Inflammatory macrophage treated with lipopolysaccharide for 1 hour (primary cell): ENCODE measurements at regions not wholly inside any gene's neighbourhood (a gene's known extent, or its start where the extent isn't known, plus 50 kb on each side); places are given as distances from the start of the nearest gene placed in this dataset.
"Not testable (repeated sequence)": the region's sequence is repeated elsewhere in the genome, so short reads cannot be mapped to it uniquely, and the experiment has no call there.

ENCODE experiments used
- DNase-seq, 2 donors: peaks; one replicate each; pipeline ENCODE4 v3.0.0-alpha.2; 2020 to 2022

DNA sequence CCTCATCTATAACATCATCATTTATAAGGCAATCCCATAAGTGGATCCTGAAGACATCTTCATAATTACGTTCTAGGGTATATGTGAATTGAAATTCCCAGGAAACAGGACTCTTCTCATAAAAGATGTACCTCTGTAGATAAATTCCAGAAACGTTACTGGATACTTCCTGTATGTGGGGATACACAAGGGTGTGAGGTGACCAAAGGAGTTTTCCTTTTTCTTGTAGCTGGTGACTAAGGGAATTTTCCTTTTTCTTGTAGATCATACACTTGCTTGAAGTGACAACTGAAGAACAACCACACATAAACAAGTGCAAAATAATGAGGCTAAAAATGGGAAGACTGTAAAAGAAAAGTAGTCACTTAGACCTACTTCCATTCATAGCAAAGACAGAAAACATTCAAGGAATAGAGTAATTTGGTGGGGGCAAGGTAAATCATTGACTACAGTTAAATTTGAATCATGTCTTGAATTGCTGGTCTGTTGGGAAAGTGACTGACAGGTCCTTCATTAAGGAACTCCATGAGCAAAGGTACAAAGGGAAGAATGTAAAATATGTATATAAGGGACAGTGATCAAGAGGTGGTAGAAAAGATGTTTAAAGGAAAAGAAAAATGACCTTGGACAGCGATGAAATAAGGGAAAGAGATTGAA lies 53.2 kb upstream of the UBE2E3 start:
- no peak for DNase-seq

DNA sequence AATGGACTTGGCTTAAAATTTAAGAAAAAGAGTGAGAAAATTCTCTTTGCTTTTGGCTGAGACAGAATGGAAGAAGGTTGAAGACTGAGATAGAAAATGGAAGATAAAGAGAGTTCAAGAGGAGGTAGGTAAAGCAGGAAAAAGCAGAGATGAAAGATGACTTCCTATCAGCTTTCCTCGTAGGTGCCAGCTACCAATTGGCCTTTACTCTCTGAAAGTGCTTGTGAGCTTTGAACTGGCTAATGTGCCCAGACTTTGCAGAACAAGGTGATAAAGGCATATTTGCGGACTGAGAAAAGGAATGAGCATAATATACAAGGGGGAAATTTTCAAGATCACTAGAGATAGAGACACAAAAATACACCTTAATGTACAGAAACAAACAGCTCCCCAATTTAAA lies 54.7 kb upstream of the UBE2E3 start:
- DNase-seq, result no peak

GRCh38 chr2:180924063-180924462 lies 56.3 kb upstream of the UBE2E3 start:
- no peak for DNase-seq

DNA sequence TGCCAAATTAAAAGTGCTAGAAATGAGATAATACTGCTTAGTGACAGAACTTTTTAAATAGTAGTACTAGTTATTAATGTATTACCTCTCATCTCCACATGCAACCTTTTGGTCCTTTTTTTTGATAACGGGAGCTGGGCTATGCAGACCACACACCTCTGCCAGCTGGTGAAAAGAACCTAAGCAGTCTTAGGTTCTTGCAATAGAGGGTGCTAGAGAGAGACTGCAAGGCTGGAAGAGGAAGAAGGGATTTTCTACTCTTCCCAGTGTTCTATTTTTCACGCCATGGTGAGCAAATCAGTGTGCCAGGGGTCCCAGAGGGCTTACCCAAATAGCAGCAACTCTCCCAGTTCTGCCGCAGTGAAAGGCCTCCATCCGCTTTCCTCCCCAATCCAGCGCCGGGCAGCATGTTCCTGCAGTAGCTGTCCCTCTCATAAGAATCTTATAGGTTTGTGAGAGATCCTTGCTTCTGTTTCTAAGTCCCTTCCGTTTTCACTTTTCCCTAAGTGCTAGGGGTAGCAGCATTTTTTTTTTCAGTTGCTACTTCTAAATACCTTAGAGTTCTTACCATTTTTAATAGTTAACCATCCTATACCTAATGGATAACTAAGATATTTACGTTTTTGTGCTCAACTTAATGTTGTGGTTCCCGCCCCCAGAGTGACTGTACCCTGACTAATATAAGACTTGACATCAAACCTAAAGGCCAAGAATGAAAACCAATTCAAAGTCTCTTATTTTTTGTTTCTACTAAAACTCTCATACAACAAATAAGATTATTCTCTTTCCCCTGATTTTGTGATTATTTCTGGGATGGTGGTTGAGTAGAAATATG lies 69.4 kb upstream of the UBE2E3 start:
- no peak for DNase-seq

- no peak for DNase-seq
Measured at GRCh38 chr2:180907731-180908130, 72.7 kb upstream of the UBE2E3 start.

GRCh38 chr2:180905461-180905860 lies 74.9 kb upstream of the UBE2E3 start:
- DNase-seq, result no peak

- no peak for DNase-seq
Measured at GRCh38 chr2:180905002-180905401, 75.4 kb upstream of the UBE2E3 start.

- DNase-seq, result no peak
Measured at GRCh38 chr2:180901331-180901730, 79.1 kb upstream of the UBE2E3 start.

- no peak for DNase-seq
Measured at GRCh38 chr2:180893752-180894151, 86.7 kb upstream of the UBE2E3 start.

DNA sequence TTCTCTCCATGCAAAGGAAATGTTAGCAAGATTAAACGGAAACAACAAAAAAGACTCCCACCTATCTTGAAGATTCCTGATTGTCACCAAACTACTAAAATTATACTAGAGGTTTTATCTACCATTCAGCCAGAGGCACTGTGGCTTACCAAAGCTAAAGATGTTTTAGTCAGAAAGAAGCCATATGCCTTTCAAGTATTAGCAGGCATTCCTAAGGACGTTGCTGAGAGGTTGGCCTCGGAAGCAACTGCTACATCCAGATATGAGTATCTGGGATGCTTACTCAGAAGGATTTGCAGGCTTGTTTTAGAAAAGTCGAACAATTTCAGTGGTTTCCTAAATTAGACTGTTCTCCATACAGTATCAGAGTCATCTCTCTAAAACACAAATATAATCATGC lies 88.3 kb upstream of the UBE2E3 start:
- DNase-seq, result no peak

DNA sequence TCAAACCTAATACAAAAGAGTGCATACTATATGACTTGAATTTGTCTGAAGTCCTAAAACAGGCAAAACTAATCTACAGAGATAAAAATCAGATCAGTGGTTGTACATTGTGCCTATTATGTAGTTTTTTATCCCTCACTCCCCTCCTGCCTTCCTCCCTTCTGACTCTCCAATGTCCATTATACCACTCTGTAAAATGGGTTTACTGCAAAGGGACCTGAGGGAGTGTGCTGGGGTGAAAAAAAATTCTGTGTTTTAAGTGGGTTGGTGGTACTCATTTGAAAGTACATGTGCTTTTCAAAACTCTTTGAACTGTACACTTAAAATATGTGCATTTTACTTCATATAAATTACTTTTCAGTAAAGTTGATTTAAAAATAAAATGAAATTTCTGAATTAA lies 89.0 kb upstream of the UBE2E3 start:
- no peak for DNase-seq

- no peak for DNase-seq
Measured at GRCh38 chr2:180890781-180891180, 89.6 kb upstream of the UBE2E3 start.

GRCh38 chr2:180882959-180883358 lies 97.4 kb upstream of the UBE2E3 start:
- no peak for DNase-seq

GRCh38 chr2:180876506-180876905 lies 103.9 kb upstream of the UBE2E3 start:
- no peak for DNase-seq

- no peak for DNase-seq
Measured at GRCh38 chr2:180873219-180873618, 107.2 kb upstream of the UBE2E3 start.

- not testable (repeated sequence) for DNase-seq
Measured at GRCh38 chr2:180872781-180873180, 107.6 kb upstream of the UBE2E3 start.

DNA sequence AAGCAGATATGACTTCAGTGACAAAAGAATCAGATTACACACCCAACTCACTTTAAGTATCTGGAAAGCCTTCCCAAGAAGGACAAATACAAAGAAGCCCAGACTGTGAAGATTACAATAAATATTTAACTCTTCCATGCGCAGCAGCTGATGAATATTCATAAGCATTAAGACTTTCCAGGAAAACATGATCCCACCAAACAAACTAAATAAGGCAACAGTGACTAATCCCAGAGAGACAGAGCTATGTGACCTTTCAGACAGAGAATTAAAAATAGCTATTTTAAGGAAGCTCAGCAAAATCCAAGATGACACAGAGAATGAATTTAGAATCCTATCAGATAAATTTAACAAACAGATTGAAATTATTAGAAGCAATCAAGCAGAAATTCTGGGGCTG lies 108.2 kb upstream of the UBE2E3 start:
- no peak for DNase-seq

GRCh38 chr2:180871649-180872048 lies 108.8 kb upstream of the UBE2E3 start:
- no peak for DNase-seq

- no peak for DNase-seq
Measured at GRCh38 chr2:180849851-180850250, 130.6 kb upstream of the UBE2E3 start.

- no peak for DNase-seq
Measured at GRCh38 chr2:180848393-180848792, 132.0 kb upstream of the UBE2E3 start.

DNA sequence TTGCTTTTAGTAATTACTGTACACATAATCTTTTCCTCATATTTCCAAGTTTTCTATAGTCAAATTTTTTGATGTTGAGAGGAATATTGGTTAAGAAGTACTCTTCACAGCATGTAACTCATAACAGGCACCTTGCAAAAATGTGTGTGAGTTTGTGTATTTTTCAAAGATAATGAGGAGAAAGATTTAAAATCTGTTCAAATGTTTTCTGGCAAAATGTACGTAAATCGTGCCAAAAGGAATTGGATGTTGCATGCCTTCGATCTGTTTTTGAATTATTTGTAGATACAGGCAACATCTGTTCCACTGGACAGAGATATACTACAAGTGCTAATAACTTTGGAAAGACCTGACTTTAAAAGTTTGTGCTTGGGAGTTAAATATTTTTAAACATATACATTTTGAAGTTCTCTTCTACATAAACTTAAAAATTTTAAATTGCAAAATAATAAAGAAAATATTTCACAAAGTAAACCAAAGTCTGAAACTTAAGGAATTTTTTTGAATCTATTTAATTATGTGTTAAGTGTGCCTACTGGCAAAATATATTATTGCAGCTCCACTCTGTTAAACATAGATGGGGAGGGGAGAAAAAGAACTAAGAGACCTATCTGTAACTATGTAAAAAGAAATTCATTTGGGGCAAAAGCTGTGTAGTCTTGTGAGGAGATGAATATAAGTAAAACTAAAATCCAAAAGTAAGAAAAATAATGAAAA lies 133.5 kb upstream of the UBE2E3 start:
- no peak for DNase-seq

DNA sequence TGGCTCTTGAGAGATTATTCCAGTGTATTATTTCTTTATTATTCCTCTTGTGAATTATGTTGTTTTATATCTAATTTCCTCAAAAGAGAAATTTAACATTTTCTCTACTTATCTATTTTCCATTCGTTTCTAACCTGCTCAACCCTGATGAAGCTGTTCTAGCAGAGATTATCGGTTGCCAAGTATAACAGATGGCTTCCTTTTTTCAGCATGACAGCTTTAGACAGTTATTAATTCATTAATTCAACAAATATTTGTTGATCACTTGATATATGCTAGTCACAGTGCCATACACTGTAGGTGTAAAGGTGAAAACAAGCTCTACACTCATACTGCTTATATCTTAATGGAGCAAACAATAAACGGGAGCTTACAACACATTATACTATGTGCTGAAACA lies 137.9 kb upstream of the UBE2E3 start:
- no peak for DNase-seq

GRCh38 chr2:180840641-180841040 lies 139.8 kb upstream of the UBE2E3 start:
- no peak for DNase-seq

DNA sequence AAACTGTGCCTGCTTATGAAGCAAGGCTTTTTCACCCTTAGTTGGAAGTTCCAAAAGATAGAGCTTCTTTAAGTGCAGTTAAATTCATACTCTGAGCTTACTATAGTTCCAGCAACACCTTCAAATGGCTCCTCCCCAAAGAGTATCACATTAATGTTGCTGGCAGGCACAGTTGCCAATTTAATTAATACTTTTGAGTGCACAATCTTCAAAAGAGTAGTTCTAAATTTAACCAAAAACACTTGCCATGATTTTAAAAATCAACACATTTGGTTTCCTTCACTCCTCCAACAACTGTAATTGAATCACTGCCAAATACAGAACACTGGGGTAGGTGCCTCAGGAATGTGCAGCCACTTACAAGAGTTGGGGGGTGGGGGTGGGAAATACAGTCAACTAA lies 150.6 kb upstream of the UBE2E3 start:
- no peak for DNase-seq
